SK-N-SH treated with all-trans-retinoic acid at 6 μM for 48 hours (cell line): ENCODE measurements at regions not wholly inside any gene's neighbourhood (a gene's known extent, or its start where the extent isn't known, plus 50 kb on each side); places are given as distances from the start of the nearest gene placed in this dataset.

Experiments used
- CREB5 ChIP-seq: fragments of 250-450 bp; sonication (Bioruptor Pico); IDR thresholded peaks from 2 replicates; pipeline ENCODE4 v1.5.1; 2020; ENCODE audit warnings: low read depth, mild to moderate bottlenecking, moderate library complexity
- CSDC2 ChIP-seq: fragments of 250-450 bp; sonication (Bioruptor Pico); IDR thresholded peaks from 2 replicates; pipeline ENCODE4 v1.5.0; 2020; ENCODE audit warnings: mild to moderate bottlenecking, moderate library complexity
- GLIS3 ChIP-seq: fragments of 250-450 bp; sonication (Bioruptor Pico); IDR thresholded peaks from 2 replicates; pipeline ENCODE4 v1.5.0; 2020; ENCODE audit warnings: mild to moderate bottlenecking, moderate library complexity
- ISL1 ChIP-seq: fragments of 250-450 bp; sonication (Bioruptor Pico); IDR thresholded peaks from 2 replicates; pipeline ENCODE4 v2.1.2; 2022; ENCODE audit warnings: mild to moderate bottlenecking, moderate library complexity
- OSR1 ChIP-seq: fragments of 250-450 bp; sonication (Bioruptor Pico); IDR thresholded peaks from 2 replicates; pipeline ENCODE4 v1.8.0; 2022; ENCODE audit warnings: moderate library complexity, mild to moderate bottlenecking, inconsistent platforms
- PATZ1 ChIP-seq: fragments of 250-450 bp; sonication (Bioruptor Pico); IDR thresholded peaks from 2 replicates; pipeline ENCODE4 v1.8.0; 2020; ENCODE audit warnings: mild to moderate bottlenecking, moderate library complexity, borderline replicate concordance
- POU6F1 ChIP-seq: fragments of 250-450 bp; sonication (Bioruptor Pico); IDR thresholded peaks from 2 replicates; pipeline ENCODE4 v1.8.0; 2021; ENCODE audit warnings: low read depth, mild to moderate bottlenecking, moderate library complexity, borderline replicate concordance
- PPARA ChIP-seq: fragments of 250-450 bp; sonication (Bioruptor Pico); IDR thresholded peaks from 2 replicates; pipeline ENCODE4 v1.5.0; 2020; ENCODE audit warnings: mild to moderate bottlenecking, borderline replicate concordance
- RARB ChIP-seq: fragments of 250-450 bp; sonication (Bioruptor Pico); IDR thresholded peaks from 2 replicates; pipeline ENCODE4 v1.8.0; 2021; ENCODE audit warnings: mild to moderate bottlenecking, moderate library complexity
- SNAI2 ChIP-seq: fragments of 250-450 bp; sonication (Bioruptor Pico); IDR thresholded peaks from 2 replicates; pipeline ENCODE4 v1.5.0; 2020; ENCODE audit warnings: mild to moderate bottlenecking, moderate library complexity
- TCF4 ChIP-seq: fragments of 250-450 bp; sonication (Bioruptor Pico); IDR thresholded peaks from 2 replicates; pipeline ENCODE4 v1.8.0; 2021; ENCODE audit warnings: mild to moderate bottlenecking, moderate library complexity, borderline replicate concordance
- ZC3H10 ChIP-seq: fragments of 250-450 bp; sonication (Bioruptor Pico); IDR thresholded peaks from 2 replicates; pipeline ENCODE4 v1.5.1; 2021; ENCODE audit warnings: mild to moderate bottlenecking, moderate library complexity
- ZFP30 ChIP-seq: fragments of 450-650 bp; formaldehyde crosslinking; IDR thresholded peaks from 2 replicates; pipeline ENCODE4 v1.5.0; 2022; ENCODE audit warnings: mild to moderate bottlenecking, moderate library complexity
- ZNF565 ChIP-seq: fragments of 450-650 bp; formaldehyde crosslinking; conservative IDR thresholded peaks from 2 replicates; pipeline ENCODE4 v1.5.0; 2020; ENCODE audit warnings: low read depth, mild to moderate bottlenecking, moderate library complexity

- TF ChIP-seq GLIS3 (CRISPR knock-in tag) (no peak), POU6F1 (CRISPR knock-in tag) (no peak), SNAI2 (no peak), ZFP30 (CRISPR knock-in tag) (no peak), ISL1 (no peak), OSR1 (CRISPR knock-in tag) (no peak), TCF4 (CRISPR knock-in tag) (no peak), ZNF565 (CRISPR knock-in tag) (no peak), RARB (CRISPR knock-in tag) (no peak), ZC3H10 (CRISPR knock-in tag) (no peak), PPARA (CRISPR knock-in tag) (no peak), CSDC2 (CRISPR knock-in tag) (no peak), PATZ1 (CRISPR knock-in tag) (no peak), CREB5 (CRISPR knock-in tag) (no peak)
Observed at GRCh38 chr11:15526859-15527450, 412.2 kb downstream of the INSC start.
